Panc1 (cell line): ENCODE measurements at regions not wholly inside any gene's neighbourhood (a gene's known extent, or its start where the extent isn't known, plus 50 kb on each side); places are given as distances from the start of the nearest gene placed in this dataset.

ENCODE experiments used
- POLR2AphosphoS5 ChIP-seq: IDR thresholded peaks from 2 replicates; pipeline ENCODE4 v1.6.1; 2012; ENCODE audit warnings: mild to moderate bottlenecking, low read depth, low read length, moderate library complexity
- TF ChIP-seq, protein P1 (sequence below): fragments of 450-650 bp; IDR thresholded peaks from 2 replicates; pipeline ENCODE4 v1.5.1; 2017; ENCODE audit warnings: mild to moderate bottlenecking

GRCh38 chr6:71373943-71374342 is 85.3 kb downstream of the OGFRL1 start:
- TF ChIP-seq, protein P1, sequence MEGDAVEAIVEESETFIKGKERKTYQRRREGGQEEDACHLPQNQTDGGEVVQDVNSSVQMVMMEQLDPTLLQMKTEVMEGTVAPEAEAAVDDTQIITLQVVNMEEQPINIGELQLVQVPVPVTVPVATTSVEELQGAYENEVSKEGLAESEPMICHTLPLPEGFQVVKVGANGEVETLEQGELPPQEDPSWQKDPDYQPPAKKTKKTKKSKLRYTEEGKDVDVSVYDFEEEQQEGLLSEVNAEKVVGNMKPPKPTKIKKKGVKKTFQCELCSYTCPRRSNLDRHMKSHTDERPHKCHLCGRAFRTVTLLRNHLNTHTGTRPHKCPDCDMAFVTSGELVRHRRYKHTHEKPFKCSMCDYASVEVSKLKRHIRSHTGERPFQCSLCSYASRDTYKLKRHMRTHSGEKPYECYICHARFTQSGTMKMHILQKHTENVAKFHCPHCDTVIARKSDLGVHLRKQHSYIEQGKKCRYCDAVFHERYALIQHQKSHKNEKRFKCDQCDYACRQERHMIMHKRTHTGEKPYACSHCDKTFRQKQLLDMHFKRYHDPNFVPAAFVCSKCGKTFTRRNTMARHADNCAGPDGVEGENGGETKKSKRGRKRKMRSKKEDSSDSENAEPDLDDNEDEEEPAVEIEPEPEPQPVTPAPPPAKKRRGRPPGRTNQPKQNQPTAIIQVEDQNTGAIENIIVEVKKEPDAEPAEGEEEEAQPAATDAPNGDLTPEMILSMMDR, result no peak
- no peak for TF ChIP-seq POLR2AphosphoS5
